NCI-H748 (cell line): ENCODE measurements at regions not wholly inside any gene's neighbourhood (a gene's known extent, or its start where the extent isn't known, plus 50 kb on each side); places are given as distances from the start of the nearest gene placed in this dataset.
"Not testable (repeated sequence)": the region's sequence is repeated elsewhere in the genome, so short reads cannot be mapped to it uniquely, and the experiment has no call there.

Source experiments
- DNase-seq: peaks from one replicate; lab custom pipeline; 2025; ENCODE audit not compliant: unreplicated experiment; lab: John Stamatoyannopoulos, UW

GRCh38 chr14:28820677-28821076 is 54.1 kb downstream of the FOXG1 start:
- no peak for DNase-seq

GRCh38 chr14:28821993-28822392 is 55.4 kb downstream of the FOXG1 start:
- DNase-seq: no peak

GRCh38 chr14:28823245-28823644 is 56.7 kb downstream of the FOXG1 start:
- DNase-seq: no peak

GRCh38 chr14:28830115-28830534 is 63.5 kb downstream of the FOXG1 start:
- no peak for DNase-seq

- DNase-seq: no peak
Measured at GRCh38 chr14:28831126-28831525, 64.5 kb downstream of the FOXG1 start.

GRCh38 chr14:28842569-28842968 is 76.0 kb downstream of the FOXG1 start:
- DNase-seq: not testable (repeated sequence)

GRCh38 chr14:28867571-28867970 is 101.0 kb downstream of the FOXG1 start:
- no peak for DNase-seq

- peak; percentile 62 for DNase-seq
Measured at GRCh38 chr14:28870033-28870564, 103.5 kb downstream of the FOXG1 start.

- peak; percentile 99 for DNase-seq
Measured at GRCh38 chr14:28875934-28876571, 109.5 kb downstream of the FOXG1 start.

- peak; percentile 96 for DNase-seq
Measured at GRCh38 chr14:28876572-28876945, 110.0 kb downstream of the FOXG1 start.

- DNase-seq: no peak
Measured at GRCh38 chr14:28877923-28878322, 111.3 kb downstream of the FOXG1 start.

- peak; percentile 97 for DNase-seq
Measured at GRCh38 chr14:28879573-28879996, 113.0 kb downstream of the FOXG1 start.

GRCh38 chr14:28886940-28887339 is 120.4 kb downstream of the FOXG1 start:
- DNase-seq: no peak

- DNase-seq: no peak
Measured at GRCh38 chr14:28895389-28895788, 128.8 kb downstream of the FOXG1 start.

GRCh38 chr14:28896337-28896736 is 129.8 kb downstream of the FOXG1 start:
- no peak for DNase-seq

- no peak for DNase-seq
Measured at GRCh38 chr14:28901631-28902030, 135.0 kb downstream of the FOXG1 start.

- DNase-seq: no peak
Measured at GRCh38 chr14:28902930-28903329, 136.3 kb downstream of the FOXG1 start.

- DNase-seq: no peak
Measured at GRCh38 chr14:28911521-28911920, 144.9 kb downstream of the FOXG1 start.

GRCh38 chr14:28913056-28913455 is 146.5 kb downstream of the FOXG1 start:
- no peak for DNase-seq

- DNase-seq: no peak
Measured at GRCh38 chr14:28926122-28926521, 159.5 kb downstream of the FOXG1 start.

- no peak for DNase-seq
Measured at GRCh38 chr14:28931999-28932398, 165.4 kb downstream of the FOXG1 start.

- DNase-seq: no peak
Measured at GRCh38 chr14:28936601-28937000, 170.0 kb downstream of the FOXG1 start.

GRCh38 chr14:28941758-28942157 is 175.2 kb downstream of the FOXG1 start:
- no peak for DNase-seq
